ENCODE measurements at regions not wholly inside any gene's neighbourhood (a gene's known extent, or its start where the extent isn't known, plus 50 kb on each side); places are given as distances from the start of the nearest gene placed in this dataset.

- TF ChIP-seq CTCF (conservative IDR thresholded peaks at IDR 0.05; ENCODE audit: low read length) (no peak), EZH2phosphoT487 (IDR thresholded peaks at IDR 0.05; ENCODE audit: borderline replicate concordance) (no peak)
Observed at GRCh38 chr3:124593442-124593829, 136.8 kb upstream of the UMPS start.

Measured in Loucy (cell line).